ENCODE measurements at regions not wholly inside any gene's neighbourhood (a gene's known extent, or its start where the extent isn't known, plus 50 kb on each side); places are given as distances from the start of the nearest gene placed in this dataset.

DNA sequence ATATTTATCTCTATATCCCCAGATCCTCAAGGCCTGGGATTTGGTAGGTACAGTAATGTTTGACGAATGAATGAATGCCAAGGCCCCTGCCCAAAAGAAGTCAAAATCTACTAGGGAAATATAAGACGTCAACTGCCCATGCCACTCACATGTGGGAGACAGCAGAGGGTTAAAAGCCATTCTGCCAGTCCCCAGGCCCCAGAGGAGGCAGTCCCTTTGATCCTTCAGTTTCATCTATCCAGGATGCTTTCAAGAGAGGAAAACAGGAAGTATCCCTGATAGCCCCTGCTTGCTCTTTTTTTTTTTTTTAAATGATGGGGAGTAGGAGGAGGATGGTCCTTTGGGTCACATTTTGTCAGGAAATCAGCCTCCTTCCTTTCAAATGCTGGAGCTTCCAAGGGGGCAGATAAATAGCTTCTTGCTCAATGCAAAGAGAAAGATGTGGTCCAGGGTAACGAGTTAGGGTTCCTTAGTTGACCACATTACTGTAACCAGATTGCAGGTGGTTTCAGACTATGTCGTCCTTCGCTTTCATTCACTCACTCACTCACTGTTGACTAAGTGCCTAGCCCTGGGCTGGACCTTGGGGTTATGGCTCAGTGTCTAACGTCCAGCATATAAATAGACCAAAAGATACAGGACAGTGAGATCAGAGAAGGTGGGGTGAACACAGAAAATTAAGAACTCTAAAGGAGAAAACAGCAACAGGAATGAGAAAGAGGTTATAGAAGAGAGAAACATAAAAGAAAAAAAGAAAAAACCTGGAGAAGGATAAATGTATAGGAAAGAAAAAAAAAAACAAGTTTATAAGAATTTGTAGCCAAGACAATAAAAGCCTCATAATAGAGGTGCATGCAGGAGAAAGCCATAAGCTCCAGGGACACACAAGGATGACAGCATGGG, 64.6 kb upstream of the PIM1 start:
- TF ChIP-seq RARB (CRISPR knock-in tag; IDR thresholded peaks at IDR 0.05) = no peak
- TF ChIP-seq ZNF8 (CRISPR knock-in tag; IDR thresholded peaks at IDR 0.05) = no peak
- no peak for TF ChIP-seq CSDC2 (CRISPR knock-in tag; IDR thresholded peaks at IDR 0.05)
- no peak for TF ChIP-seq TOX (CRISPR knock-in tag; IDR thresholded peaks at IDR 0.05; ENCODE audit: borderline replicate concordance)
- no peak for TF ChIP-seq ZFP30 (CRISPR knock-in tag; IDR thresholded peaks at IDR 0.05)
- TF ChIP-seq, protein P1, sequence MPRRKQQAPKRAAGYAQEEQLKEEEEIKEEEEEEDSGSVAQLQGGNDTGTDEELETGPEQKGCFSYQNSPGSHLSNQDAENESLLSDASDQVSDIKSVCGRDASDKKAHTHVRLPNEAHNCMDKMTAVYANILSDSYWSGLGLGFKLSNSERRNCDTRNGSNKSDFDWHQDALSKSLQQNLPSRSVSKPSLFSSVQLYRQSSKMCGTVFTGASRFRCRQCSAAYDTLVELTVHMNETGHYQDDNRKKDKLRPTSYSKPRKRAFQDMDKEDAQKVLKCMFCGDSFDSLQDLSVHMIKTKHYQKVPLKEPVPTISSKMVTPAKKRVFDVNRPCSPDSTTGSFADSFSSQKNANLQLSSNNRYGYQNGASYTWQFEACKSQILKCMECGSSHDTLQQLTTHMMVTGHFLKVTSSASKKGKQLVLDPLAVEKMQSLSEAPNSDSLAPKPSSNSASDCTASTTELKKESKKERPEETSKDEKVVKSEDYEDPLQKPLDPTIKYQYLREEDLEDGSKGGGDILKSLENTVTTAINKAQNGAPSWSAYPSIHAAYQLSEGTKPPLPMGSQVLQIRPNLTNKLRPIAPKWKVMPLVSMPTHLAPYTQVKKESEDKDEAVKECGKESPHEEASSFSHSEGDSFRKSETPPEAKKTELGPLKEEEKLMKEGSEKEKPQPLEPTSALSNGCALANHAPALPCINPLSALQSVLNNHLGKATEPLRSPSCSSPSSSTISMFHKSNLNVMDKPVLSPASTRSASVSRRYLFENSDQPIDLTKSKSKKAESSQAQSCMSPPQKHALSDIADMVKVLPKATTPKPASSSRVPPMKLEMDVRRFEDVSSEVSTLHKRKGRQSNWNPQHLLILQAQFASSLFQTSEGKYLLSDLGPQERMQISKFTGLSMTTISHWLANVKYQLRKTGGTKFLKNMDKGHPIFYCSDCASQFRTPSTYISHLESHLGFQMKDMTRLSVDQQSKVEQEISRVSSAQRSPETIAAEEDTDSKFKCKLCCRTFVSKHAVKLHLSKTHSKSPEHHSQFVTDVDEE (CRISPR knock-in tag; IDR thresholded peaks at IDR 0.05) = no peak
- no peak for TF ChIP-seq ZFP3 (CRISPR knock-in tag; IDR thresholded peaks at IDR 0.05)
- TF ChIP-seq ARNTL (CRISPR knock-in tag; IDR thresholded peaks at IDR 0.05; ENCODE audit: borderline replicate concordance, low read depth) = no peak
- TF ChIP-seq PPARA (CRISPR knock-in tag; IDR thresholded peaks at IDR 0.05; ENCODE audit: borderline replicate concordance) = no peak

Measured in SK-N-SH treated with all-trans-retinoic acid at 6 μM for 48 hours (cell line).